Fibroblast of the aortic adventitia (primary cell): ENCODE measurements at regions not wholly inside any gene's neighbourhood (a gene's known extent, or its start where the extent isn't known, plus 50 kb on each side); places are given as distances from the start of the nearest gene placed in this dataset.

Experiments
- DNase-seq: peaks from one replicate; pipeline ENCODE4 v3.0.0-alpha.2; 2010; ENCODE audit warnings: low read depth
- H3K4me3 ChIP-seq: 2 replicates; pipeline ENCODE4 v1.5.1; 2011; ENCODE audit warnings: low read depth, mild to moderate bottlenecking, control low read depth, low read length, moderate library complexity
- CTCF ChIP-seq: IDR thresholded peaks from 2 replicates; pipeline ENCODE4 v1.5.1; 2011; ENCODE audit warnings: mild to moderate bottlenecking, low read length, control low read depth, inconsistent platforms; ENCODE audit not compliant: insufficient read depth

DNA sequence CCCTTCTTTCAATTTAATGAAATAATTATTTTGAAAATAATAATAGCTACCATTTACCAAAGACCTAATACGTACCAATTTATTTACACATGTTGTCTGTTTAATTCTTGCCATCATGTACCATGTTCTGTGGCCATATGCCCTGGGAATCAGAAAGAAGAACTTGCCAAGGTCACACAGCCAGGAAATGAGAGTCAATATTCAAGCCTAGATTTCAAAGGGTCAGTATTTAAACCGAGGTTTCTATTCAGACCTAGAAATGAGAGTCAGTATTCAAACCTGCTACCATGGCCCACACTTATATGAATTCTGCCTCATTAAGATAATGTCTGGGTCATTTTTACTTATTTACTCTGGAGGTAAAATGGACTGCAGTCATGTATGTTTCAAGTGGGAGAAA lies 103.6 kb upstream of the TBL1XR1 start:
- TF ChIP-seq CTCF, result no peak
- no peak overlapping the region for H3K4me3 ChIP-seq
- DNase-seq, result no peak

- peak; percentile 66 for DNase-seq
- H3K4me3 ChIP-seq, result no peak overlapping the region
- no peak for TF ChIP-seq CTCF
Measured at GRCh38 chr3:177306252-177306651, 109.0 kb upstream of the TBL1XR1 start.

DNA sequence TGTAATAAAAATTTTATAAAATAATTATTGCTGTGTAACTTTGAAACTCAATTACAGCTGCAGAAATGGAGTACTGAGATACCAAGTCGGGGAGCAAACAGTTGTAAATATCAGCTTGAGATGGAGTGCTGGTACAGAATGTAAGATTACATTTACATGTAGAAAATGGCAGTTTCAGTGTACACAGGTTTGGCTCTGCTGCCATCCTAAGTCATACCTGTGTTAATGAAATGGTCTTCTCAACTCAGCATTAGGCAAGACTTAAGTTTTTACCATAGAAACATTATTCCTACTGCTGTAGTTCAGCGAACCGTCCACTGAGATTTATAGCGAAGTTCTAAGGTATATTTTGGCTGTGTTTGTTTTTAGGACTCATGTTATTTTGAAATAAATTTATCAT lies 110.1 kb upstream of the TBL1XR1 start:
- TF ChIP-seq CTCF, result no peak
- DNase-seq, result no peak
- H3K4me3 ChIP-seq, result no peak overlapping the region

GRCh38 chr3:177307826-177308225 lies 110.5 kb upstream of the TBL1XR1 start:
- no peak overlapping the region for H3K4me3 ChIP-seq
- no peak for TF ChIP-seq CTCF
- no peak for DNase-seq

DNA sequence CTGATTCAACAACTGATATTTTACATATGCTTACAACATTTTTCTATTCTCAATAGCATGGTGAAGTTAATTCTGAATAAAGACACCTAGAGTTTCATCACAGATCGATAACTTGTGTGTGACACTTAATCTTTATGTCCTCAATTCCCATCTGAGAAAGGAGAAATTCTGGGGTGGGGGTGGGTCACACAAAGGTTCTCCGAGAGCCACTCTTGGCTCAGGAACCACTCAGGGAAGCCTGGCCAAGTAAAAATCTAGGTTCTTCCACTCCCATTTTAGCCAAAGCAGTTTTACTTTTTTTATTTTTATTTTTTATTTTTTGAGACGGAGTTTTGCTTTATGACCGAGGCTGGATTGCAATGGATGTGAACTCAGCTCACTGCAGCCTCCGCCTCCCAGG lies 111.0 kb upstream of the TBL1XR1 start:
- no peak for TF ChIP-seq CTCF
- DNase-seq, result no peak
- no peak overlapping the region for H3K4me3 ChIP-seq

GRCh38 chr3:177308911-177309310 lies 111.6 kb upstream of the TBL1XR1 start:
- TF ChIP-seq CTCF, result no peak
- no peak for DNase-seq
- no peak overlapping the region for H3K4me3 ChIP-seq

DNA sequence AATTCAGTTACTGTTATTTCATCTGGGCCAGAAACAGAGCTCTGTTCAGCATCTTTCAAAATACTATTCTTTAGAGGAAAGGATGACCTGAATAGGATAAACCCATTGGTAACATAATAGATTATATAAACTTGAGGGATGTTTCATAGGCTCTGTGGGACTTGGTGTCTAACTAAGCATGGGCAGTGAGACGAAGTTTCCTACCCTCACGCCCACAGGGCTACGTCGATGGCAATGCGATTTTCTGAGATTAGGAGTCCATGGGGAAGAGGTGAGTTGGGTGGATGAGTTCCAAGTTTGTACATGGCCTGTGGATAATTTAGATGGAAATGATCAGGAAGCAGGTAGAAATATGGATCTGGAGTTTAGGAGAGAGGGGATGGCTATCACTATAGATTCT lies 115.2 kb upstream of the TBL1XR1 start:
- DNase-seq, result no peak
- no peak overlapping the region for H3K4me3 ChIP-seq
- TF ChIP-seq CTCF, result no peak
